IMR-90 (cell line): ENCODE measurements at regions not wholly inside any gene's neighbourhood (a gene's known extent, or its start where the extent isn't known, plus 50 kb on each side); places are given as distances from the start of the nearest gene placed in this dataset.
"Not testable (repeated sequence)": the region's sequence is repeated elsewhere in the genome, so short reads cannot be mapped to it uniquely, and the experiment has no call there.

Experiments used
- ATAC-seq: fragments of 200-7000 bp; cut with Tn5 transposase; 2 replicates; pipeline ENCODE4 v1.9.1; 2020; ENCODE audit warnings: low read depth, mild to moderate bottlenecking, moderate library complexity
- BruUV-seq: library from RNA; stranded (reverse); fragments of 400-500 nt; replicated peaks from 2 replicates; lab custom pipeline; 2021; lab: Mats Ljungman, UMichigan
- CTCF ChIA-PET: fragments of 300-600 bp; formaldehyde crosslinking; extraction: SDS; loops from one replicate; lab custom pipeline; 2021; ENCODE audit warnings: antibody characterized with exemption; lab: Yijun Ruan, JAX
- POLR2A ChIA-PET: fragments of 300-600 bp; sonication (Branson Sonifier 250); formaldehyde crosslinking; loops from one replicate; lab custom pipeline; 2022; ENCODE audit warnings: antibody characterized with exemption; ENCODE audit not compliant: unreplicated experiment; lab: Charles Lee
- DNase-seq: peaks from one replicate; pipeline ENCODE4 v3.0.0; 2013
- H2AFZ ChIP-seq: replicated peaks from 2 replicates; pipeline ENCODE3; 2013; ENCODE audit warnings: low read length, mild to moderate bottlenecking; ENCODE audit not compliant: poor library complexity
- H2AK5ac ChIP-seq: 2 replicates; pipeline ENCODE4 v1.6.1; 2013; ENCODE audit warnings: low read depth, low read length, inconsistent platforms
- H2AK9ac ChIP-seq: replicated peaks from 2 replicates; pipeline ENCODE3; 2013; ENCODE audit warnings: mild to moderate bottlenecking, low read depth, low read length, moderate library complexity; ENCODE audit not compliant: poor library complexity
- H2BK120ac ChIP-seq: 2 replicates; pipeline ENCODE4 v1.6.1; 2013; ENCODE audit warnings: low read depth, low read length, inconsistent platforms
- H2BK15ac ChIP-seq: 3 replicates; pipeline ENCODE4 v1.6.1; 2013; ENCODE audit warnings: low read depth, low read length, inconsistent platforms
- H2BK20ac ChIP-seq: 2 replicates; pipeline ENCODE4 v1.6.1; 2013; ENCODE audit warnings: low read depth, mild to moderate bottlenecking, inconsistent platforms, low read length, moderate library complexity
- H2BK5ac ChIP-seq: 2 replicates; pipeline ENCODE4 v1.6.1; 2013; ENCODE audit warnings: mild to moderate bottlenecking, low read depth, low read length, inconsistent platforms; ENCODE audit not compliant: poor library complexity, severe bottlenecking
- H3K14ac ChIP-seq: replicated peaks from 2 replicates; pipeline ENCODE4 v1.6.1; 2013; ENCODE audit warnings: low read depth, low read length, inconsistent platforms
- H3K18ac ChIP-seq: 2 replicates; pipeline ENCODE4 v1.6.1; 2013; ENCODE audit warnings: low read depth, low read length, control low read depth
- H3K23ac ChIP-seq: 2 replicates; pipeline ENCODE4 v1.6.1; 2013; ENCODE audit warnings: low read depth, low read length, inconsistent platforms
- H3K27ac ChIP-seq: 2 replicates; pipeline ENCODE4 v1.5.1; 2013; ENCODE audit warnings: mild to moderate bottlenecking, control low read depth, low read length; ENCODE audit not compliant: insufficient read depth
- H3K27me3 ChIP-seq: 2 replicates; pipeline ENCODE4 v1.6.1; 2013; ENCODE audit warnings: low read length; ENCODE audit not compliant: control insufficient read depth, insufficient read depth
- H3K36me3 ChIP-seq: 2 replicates; pipeline ENCODE4 v1.6.1; 2013; ENCODE audit warnings: low read length, mixed read lengths; ENCODE audit not compliant: control insufficient read depth, insufficient read depth
- H3K4ac ChIP-seq: 2 replicates; pipeline ENCODE4 v1.6.1; 2013; ENCODE audit warnings: low read depth, low read length, inconsistent platforms
- H3K4me1 ChIP-seq: 2 replicates; pipeline ENCODE4 v1.6.1; 2013; ENCODE audit warnings: low read length, mixed read lengths; ENCODE audit not compliant: control insufficient read depth, insufficient read depth
- H3K4me2 ChIP-seq: 2 replicates; pipeline ENCODE4 v1.6.1; 2013; ENCODE audit warnings: low read depth, mild to moderate bottlenecking, control low read depth, low read length, moderate library complexity
- H3K4me3 ChIP-seq: 2 replicates; pipeline ENCODE4 v1.5.1; 2013; ENCODE audit warnings: low read depth, mild to moderate bottlenecking, control low read depth, low read length, moderate library complexity; ENCODE audit not compliant: insufficient read depth
- H3K56ac ChIP-seq: 2 replicates; pipeline ENCODE4 v1.6.1; 2013; ENCODE audit warnings: low read length, inconsistent platforms; ENCODE audit not compliant: insufficient read depth; ENCODE audit errors: extremely low read depth
- H3K79me1 ChIP-seq, 2 experiments: 2 replicates each; pipeline ENCODE4 v1.6.1; 2013; ENCODE audit warnings: low read length in 2 of 2, inconsistent platforms in 1 of 2, low read depth in 1 of 2
- H3K9ac ChIP-seq: 2 replicates; pipeline ENCODE4 v1.6.1; 2013; ENCODE audit warnings: low read depth, low read length, control low read depth
- H3K9me1 ChIP-seq: 2 replicates; pipeline ENCODE4 v1.6.1; 2013; ENCODE audit warnings: low read length, inconsistent platforms; ENCODE audit not compliant: insufficient read depth
- H3K9me3 ChIP-seq: 2 replicates; pipeline ENCODE4 v1.6.1; 2013; ENCODE audit warnings: low read length; ENCODE audit not compliant: control insufficient read depth, insufficient read depth
- H4K20me1 ChIP-seq: 2 replicates; pipeline ENCODE4 v1.6.1; 2013; ENCODE audit warnings: low read length, inconsistent platforms; ENCODE audit not compliant: insufficient read depth
- H4K5ac ChIP-seq: 2 replicates; pipeline ENCODE4 v1.6.1; 2013; ENCODE audit warnings: mild to moderate bottlenecking, low read depth, low read length, control low read depth
- H4K8ac ChIP-seq, 2 experiments: 2 replicates each; pipeline ENCODE4 v1.6.1; 2013; ENCODE audit warnings: low read depth in 2 of 2, low read length in 2 of 2, control low read depth in 1 of 2, inconsistent platforms in 1 of 2
- H4K91ac ChIP-seq: 2 replicates; pipeline ENCODE4 v1.6.1; 2013; ENCODE audit warnings: low read depth, low read length, inconsistent platforms; ENCODE audit not compliant: insufficient read depth
- CEBPB ChIP-seq: IDR thresholded peaks from 2 replicates; pipeline ENCODE4 v1.6.1; 2012; ENCODE audit warnings: low read depth, low read length, improper control_type of control experiment
- WGBS, 2 experiments: methylation state at CpG; one replicate each; pipeline versions ENCODE4 v1.1.5 to v1.1.7; 2013; ENCODE audit warnings: missing lambda C conversion rate in 2 of 2; ENCODE audit not compliant: insufficient read length in 1 of 2; ENCODE audit errors: extremely low coverage in 2 of 2; 5-methylcytosine and 5-hydroxymethylcytosine counted together
- dilution Hi-C: fragments of 300-500 bp; cut with HindIII; formaldehyde crosslinking; loops from one replicate; pipeline ENCODE4 v1.14.3; 2018; ENCODE audit warnings: low sequenced_read_pairs; ENCODE audit not compliant: unreplicated experiment
- in situ Hi-C: fragments of 300-500 bp; cut with MboI; formaldehyde crosslinking; loops from 3 replicates; pipeline ENCODE4 v1.14.3; 2019; ENCODE audit warnings: low sequenced_read_pairs, inconsistent platforms, mixed read lengths
- intact Hi-C: fragments of 100-400 bp; cut with micrococcal nuclease; formaldehyde crosslinking; loops from 2 replicates; pipeline ENCODE4 v1.10.0; 2022

- not testable (repeated sequence) for H3K9ac ChIP-seq, BruUV-seq
Observed at GRCh38 chr12:105535033-105535432, 204.5 kb downstream of the C12orf75 start.

More at GRCh38 chr12:105535033-105535432, 204.5 kb downstream of the C12orf75 start:
- H3K27ac ChIP-seq, H3K79me1 ChIP-seq, POLR2A ChIA-PET, H3K23ac ChIP-seq, in situ Hi-C loops, H3K27me3 ChIP-seq, H3K56ac ChIP-seq, H3K4ac ChIP-seq, H4K91ac ChIP-seq, H4K5ac ChIP-seq, H3K14ac ChIP-seq, CTCF ChIA-PET, H2BK20ac ChIP-seq, H2AFZ ChIP-seq, H3K4me3 ChIP-seq, H3K9me3 ChIP-seq, H2BK5ac ChIP-seq, H3K4me2 ChIP-seq, H3K9me1 ChIP-seq, intact Hi-C loops, H2BK120ac ChIP-seq, H3K36me3 ChIP-seq, ATAC-seq, H2AK9ac ChIP-seq, H4K8ac ChIP-seq, H4K20me1 ChIP-seq, H2AK5ac ChIP-seq, dilution Hi-C loops, DNase-seq, H2BK15ac ChIP-seq, H3K18ac ChIP-seq: not testable (repeated sequence)
- peaks cover 12% of the 10 kb centered on the region for H3K4me1 ChIP-seq
- TF ChIP-seq CEBPB = 0 out of 2 replicates have a peak, but pooled peaks have one; percentile 14
- no CpG with 5 or more reads among the region's 3 CpGs for WGBS, 2 experiments
